ENCODE measurements at regions not wholly inside any gene's neighbourhood (a gene's known extent, or its start where the extent isn't known, plus 50 kb on each side); places are given as distances from the start of the nearest gene placed in this dataset.

GRCh38 chr14:101200650-101201516 is 297.4 kb upstream of the RTL1 start:
- H3K27ac ChIP-seq = no peak overlapping the region
- peak in 1 of 3 donors; percentile 35 for DNase-seq

GRCh38 chr14:101201535-101202151 is 298.1 kb upstream of the RTL1 start:
- Histone ChIP-seq H3K27ac (no peak overlapping the region), H3K4me1 (no peaks in the 10 kb centered on the region), H3K9me3 (no peaks in the 10 kb centered on the region), H3K27me3 (no peaks in the 10 kb centered on the region), H3K4me3 (no peak overlapping the region), H3K36me3 (no peaks in the 10 kb centered on the region)
- peak in 1 of 3 donors; percentile 26 for DNase-seq
- no peak for TF ChIP-seq POLR2A (IDR thresholded peaks at IDR 0.05)
- no peak for TF ChIP-seq CTCF (IDR thresholded peaks at IDR 0.05)

More at GRCh38 chr14:101200650-101201516, 297.4 kb upstream of the RTL1 start:
- Histone ChIP-seq H3K9me3 (no peaks in the 10 kb centered on the region), H3K27me3 (no peaks in the 10 kb centered on the region), H3K4me1 (no peaks in the 10 kb centered on the region), H3K4me3 (no peak overlapping the region), H3K36me3 (no peaks in the 10 kb centered on the region)
- TF ChIP-seq CTCF (IDR thresholded peaks at IDR 0.05) (no peak), POLR2A (IDR thresholded peaks at IDR 0.05) (no peak)

- DNase-seq = peak in 1 of 3 donors; percentile 29
- Histone ChIP-seq H3K4me3 (no peak overlapping the region), H3K9me3 (no peaks in the 10 kb centered on the region), H3K27ac (no peak overlapping the region), H3K4me1 (no peaks in the 10 kb centered on the region), H3K36me3 (no peaks in the 10 kb centered on the region), H3K27me3 (no peaks in the 10 kb centered on the region)
- TF ChIP-seq POLR2A (IDR thresholded peaks at IDR 0.05) = no peak
- no peak for TF ChIP-seq CTCF (IDR thresholded peaks at IDR 0.05)
Observed at GRCh38 chr14:101202627-101203404, 299.3 kb upstream of the RTL1 start.

GRCh38 chr14:101206556-101206955 is 303.0 kb upstream of the RTL1 start:
- TF ChIP-seq POLR2A (IDR thresholded peaks at IDR 0.05) (no peak), CTCF (IDR thresholded peaks at IDR 0.05) (no peak)
- DNase-seq = no peak
- no peaks in the 10 kb centered on the region for H3K36me3 ChIP-seq
- no peaks in the 10 kb centered on the region for H3K27me3 ChIP-seq
- H3K4me1 ChIP-seq = no peaks in the 10 kb centered on the region
- no peak overlapping the region for H3K27ac ChIP-seq
- peaks cover 0 to 15% (median 0%) of the 10 kb centered on the region in 4 donors for H3K9me3 ChIP-seq
- H3K4me3 ChIP-seq = no peak overlapping the region

GRCh38 chr14:101207041-101207440 is 303.5 kb upstream of the RTL1 start:
- Histone ChIP-seq H3K27me3 (no peaks in the 10 kb centered on the region), H3K27ac (no peak overlapping the region), H3K9me3 (peaks cover 0 to 15% (median 0%) of the 10 kb centered on the region in 4 donors), H3K4me3 (no peak overlapping the region), H3K4me1 (no peaks in the 10 kb centered on the region), H3K36me3 (no peaks in the 10 kb centered on the region)
- no peak for DNase-seq
- TF ChIP-seq POLR2A (IDR thresholded peaks at IDR 0.05) (no peak), CTCF (IDR thresholded peaks at IDR 0.05) (no peak)
